ENCODE measurements at regions not wholly inside any gene's neighbourhood (a gene's known extent, or its start where the extent isn't known, plus 50 kb on each side); places are given as distances from the start of the nearest gene placed in this dataset.
"Not testable (repeated sequence)": the region's sequence is repeated elsewhere in the genome, so short reads cannot be mapped to it uniquely, and the experiment has no call there.

DNA sequence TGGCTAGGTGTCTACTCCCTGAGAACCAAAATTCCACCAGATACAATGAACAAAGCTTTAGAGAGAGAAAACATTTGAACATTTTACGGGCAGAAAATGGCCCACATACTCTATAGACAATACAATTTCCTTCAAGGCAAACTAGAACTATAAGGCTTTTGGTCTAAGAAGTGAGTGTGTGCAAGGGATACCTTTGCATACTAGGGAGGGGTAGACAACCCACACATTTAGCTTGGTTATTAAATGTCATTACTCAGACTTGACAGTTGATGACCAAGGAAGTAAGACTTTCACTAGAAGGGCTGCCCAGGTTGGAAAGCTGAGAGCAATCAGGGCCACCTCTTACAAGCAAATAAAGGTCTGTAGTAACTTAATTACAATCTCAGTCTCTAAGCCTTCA is 64.0 kb upstream of the PLEKHM1 start:
- BruUV-seq (replicated peaks); H3K9me3 ChIP-seq (ENCODE audit: control insufficient read depth, insufficient read depth, low read depth, low read length); POLR2A ChIA-PET; H3K4me1 ChIP-seq (ENCODE audit: control insufficient read depth, insufficient read depth, low read length); in situ Hi-C loops (cut with HindIII; ENCODE audit: low pct_unique_long_range_greater_than_20kb, low sequenced_read_pairs); CTCF ChIA-PET; ATAC-seq; DNase-seq (ENCODE audit: low read depth, low spot score); intact Hi-C loops (cut with micrococcal nuclease; ENCODE audit: unreplicated experiment); H3K27ac ChIP-seq (ENCODE audit: low read length); H3K4me3 ChIP-seq (ENCODE audit: low read depth in 2 of 2, low read length in 2 of 2); H3K36me3 ChIP-seq (ENCODE audit: control insufficient read depth, insufficient read depth, low read length); H3K27me3 ChIP-seq (ENCODE audit: control insufficient read depth, insufficient read depth, low read length): not testable (repeated sequence)

DNA sequence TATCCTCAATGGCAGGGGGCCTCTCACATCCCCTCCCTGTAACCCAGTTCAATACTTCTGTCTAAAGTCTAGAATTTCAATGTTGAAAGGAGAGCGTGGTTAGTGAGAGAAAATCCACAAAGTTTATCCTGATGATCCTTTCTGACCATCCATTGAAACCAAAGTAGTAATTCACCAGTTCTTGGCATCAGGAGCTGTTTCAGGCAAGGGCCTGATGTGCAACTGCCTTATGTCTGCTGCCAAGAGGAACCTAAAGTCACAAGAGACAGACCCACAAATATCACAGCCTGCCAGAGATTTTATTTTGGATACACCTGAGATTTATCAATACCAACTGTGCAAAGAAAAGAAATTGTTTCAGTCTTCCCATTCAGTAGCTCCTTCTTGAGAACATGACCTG is 68.3 kb upstream of the PLEKHM1 start:
- H3K9me3 ChIP-seq (ENCODE audit: control insufficient read depth, insufficient read depth, low read depth, low read length); H3K27ac ChIP-seq (ENCODE audit: low read length); DNase-seq (ENCODE audit: low read depth, low spot score); in situ Hi-C loops (cut with HindIII; ENCODE audit: low pct_unique_long_range_greater_than_20kb, low sequenced_read_pairs); H3K27me3 ChIP-seq (ENCODE audit: control insufficient read depth, insufficient read depth, low read length); H3K36me3 ChIP-seq (ENCODE audit: control insufficient read depth, insufficient read depth, low read length); H3K4me3 ChIP-seq (ENCODE audit: low read depth in 2 of 2, low read length in 2 of 2); intact Hi-C loops (cut with micrococcal nuclease; ENCODE audit: unreplicated experiment); POLR2A ChIA-PET; CTCF ChIA-PET; H3K4me1 ChIP-seq (ENCODE audit: control insufficient read depth, insufficient read depth, low read length); ATAC-seq; BruUV-seq (replicated peaks): not testable (repeated sequence)

DNA sequence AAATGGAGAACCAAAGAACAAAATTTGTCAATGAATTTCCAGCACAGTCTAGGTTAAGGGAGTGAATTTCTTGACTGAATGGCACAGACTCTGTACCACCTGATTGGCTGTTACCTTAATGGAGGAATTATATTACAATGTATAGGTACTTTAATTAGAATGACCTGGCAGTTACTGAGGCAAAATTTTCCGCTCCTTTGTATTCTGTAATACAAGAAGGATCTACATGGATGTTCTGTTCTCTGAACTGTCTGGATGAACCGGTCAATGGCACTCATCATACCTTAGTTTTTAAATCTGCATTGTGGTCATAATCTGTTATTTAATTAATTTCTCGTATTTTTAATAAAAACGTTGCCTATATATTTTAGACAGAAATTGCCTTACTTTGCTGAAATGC is 72.3 kb upstream of the PLEKHM1 start:
- in situ Hi-C loops (cut with HindIII; ENCODE audit: low pct_unique_long_range_greater_than_20kb, low sequenced_read_pairs); POLR2A ChIA-PET; H3K9me3 ChIP-seq (ENCODE audit: control insufficient read depth, insufficient read depth, low read depth, low read length); ATAC-seq; intact Hi-C loops (cut with micrococcal nuclease; ENCODE audit: unreplicated experiment); H3K4me1 ChIP-seq (ENCODE audit: control insufficient read depth, insufficient read depth, low read length); H3K27me3 ChIP-seq (ENCODE audit: control insufficient read depth, insufficient read depth, low read length); DNase-seq (ENCODE audit: low read depth, low spot score); CTCF ChIA-PET; H3K36me3 ChIP-seq (ENCODE audit: control insufficient read depth, insufficient read depth, low read length); H3K27ac ChIP-seq (ENCODE audit: low read length); BruUV-seq (replicated peaks); H3K4me3 ChIP-seq (ENCODE audit: low read depth in 2 of 2, low read length in 2 of 2): not testable (repeated sequence)

DNA sequence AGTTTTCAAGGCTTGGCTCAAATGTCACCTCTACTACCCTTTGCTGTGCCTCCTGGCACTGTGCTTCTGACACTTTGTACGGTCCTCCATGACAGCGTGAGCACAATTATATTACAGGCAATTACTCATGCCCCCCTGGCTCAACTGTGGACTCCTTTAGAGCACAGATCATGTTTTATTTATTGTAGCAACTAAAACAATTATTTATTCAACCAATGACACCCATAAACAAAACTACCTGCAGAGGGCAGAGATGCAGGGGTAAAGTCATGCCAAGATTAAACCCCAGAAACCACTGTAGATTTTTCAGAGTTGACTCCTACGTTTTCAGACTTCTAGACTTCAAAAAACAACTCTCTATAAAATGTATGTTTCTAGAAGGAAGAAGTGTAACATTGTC is 72.8 kb upstream of the PLEKHM1 start:
- H3K27me3 ChIP-seq (ENCODE audit: control insufficient read depth, insufficient read depth, low read length); H3K27ac ChIP-seq (ENCODE audit: low read length); H3K36me3 ChIP-seq (ENCODE audit: control insufficient read depth, insufficient read depth, low read length); intact Hi-C loops (cut with micrococcal nuclease; ENCODE audit: unreplicated experiment); H3K4me1 ChIP-seq (ENCODE audit: control insufficient read depth, insufficient read depth, low read length); H3K9me3 ChIP-seq (ENCODE audit: control insufficient read depth, insufficient read depth, low read depth, low read length); H3K4me3 ChIP-seq (ENCODE audit: low read depth in 2 of 2, low read length in 2 of 2); ATAC-seq; DNase-seq (ENCODE audit: low read depth, low spot score); BruUV-seq (replicated peaks); CTCF ChIA-PET; in situ Hi-C loops (cut with HindIII; ENCODE audit: low pct_unique_long_range_greater_than_20kb, low sequenced_read_pairs); POLR2A ChIA-PET: not testable (repeated sequence)

DNA sequence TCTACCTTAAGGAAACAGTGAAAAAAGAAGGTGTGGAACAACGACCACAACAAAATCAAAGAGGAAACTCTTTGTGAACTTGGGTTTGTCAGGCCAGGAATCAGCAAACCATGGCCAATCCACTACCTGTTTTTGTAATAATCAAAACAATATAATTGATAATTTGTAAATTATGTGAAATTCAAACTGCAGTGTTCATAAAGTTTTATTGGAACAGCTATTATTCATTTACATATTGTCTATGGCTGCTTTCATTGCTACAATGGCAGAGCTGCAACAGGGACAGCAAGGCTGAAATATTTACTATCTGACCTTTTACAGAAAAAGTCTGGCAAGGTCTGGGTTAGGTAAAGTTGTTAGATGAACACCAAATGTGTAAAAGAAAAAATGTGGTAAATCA is 77.8 kb upstream of the PLEKHM1 start:
- H3K4me1 ChIP-seq (ENCODE audit: control insufficient read depth, insufficient read depth, low read length); H3K27ac ChIP-seq (ENCODE audit: low read length); ATAC-seq; DNase-seq (ENCODE audit: low read depth, low spot score); H3K9me3 ChIP-seq (ENCODE audit: control insufficient read depth, insufficient read depth, low read depth, low read length); H3K36me3 ChIP-seq (ENCODE audit: control insufficient read depth, insufficient read depth, low read length); H3K4me3 ChIP-seq (ENCODE audit: low read depth in 2 of 2, low read length in 2 of 2); BruUV-seq (replicated peaks); H3K27me3 ChIP-seq (ENCODE audit: control insufficient read depth, insufficient read depth, low read length); POLR2A ChIA-PET; intact Hi-C loops (cut with micrococcal nuclease; ENCODE audit: unreplicated experiment); in situ Hi-C loops (cut with HindIII; ENCODE audit: low pct_unique_long_range_greater_than_20kb, low sequenced_read_pairs); CTCF ChIA-PET: not testable (repeated sequence)

DNA sequence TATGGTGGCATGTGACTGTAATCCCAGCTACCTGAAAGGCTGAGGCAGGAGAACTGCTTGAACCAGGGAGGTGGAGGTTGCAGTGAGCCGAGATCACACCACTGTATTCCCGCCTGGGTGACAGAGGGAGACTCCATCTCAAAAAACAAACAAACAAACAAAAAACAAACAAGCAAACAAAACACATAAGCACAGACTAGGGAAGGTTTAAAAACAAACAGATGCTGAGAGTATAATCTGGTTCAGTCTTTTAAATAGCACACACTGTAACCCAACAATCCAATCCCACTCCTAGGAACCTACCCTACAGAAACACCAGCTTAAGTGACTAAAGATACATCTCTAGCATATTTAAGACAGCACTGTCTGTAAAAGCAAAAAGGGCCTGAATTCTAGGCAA is 82.8 kb upstream of the PLEKHM1 start:
- H3K27ac ChIP-seq (ENCODE audit: low read length); H3K36me3 ChIP-seq (ENCODE audit: control insufficient read depth, insufficient read depth, low read length); H3K4me3 ChIP-seq (ENCODE audit: low read depth in 2 of 2, low read length in 2 of 2); in situ Hi-C loops (cut with HindIII; ENCODE audit: low pct_unique_long_range_greater_than_20kb, low sequenced_read_pairs); BruUV-seq (replicated peaks); intact Hi-C loops (cut with micrococcal nuclease; ENCODE audit: unreplicated experiment); POLR2A ChIA-PET; H3K9me3 ChIP-seq (ENCODE audit: control insufficient read depth, insufficient read depth, low read depth, low read length); CTCF ChIA-PET; H3K4me1 ChIP-seq (ENCODE audit: control insufficient read depth, insufficient read depth, low read length); H3K27me3 ChIP-seq (ENCODE audit: control insufficient read depth, insufficient read depth, low read length); DNase-seq (ENCODE audit: low read depth, low spot score); ATAC-seq: not testable (repeated sequence)

Data from Panc1 (cell line).